Thymus (tissue), 11 donors: ENCODE measurements at regions not wholly inside any gene's neighbourhood (a gene's known extent, or its start where the extent isn't known, plus 50 kb on each side); places are given as distances from the start of the nearest gene placed in this dataset.
"Not testable (repeated sequence)": the region's sequence is repeated elsewhere in the genome, so short reads cannot be mapped to it uniquely, and the experiment has no call there.

Experiments used
- DNase-seq, 9 donors: peaks; one replicate each; pipeline ENCODE4 v3.0.0-alpha.2; 2013; ENCODE audit warnings: low spot score in 9 of 9, low read depth in 6 of 9, missing footprints in 1 of 9
- H3K27ac ChIP-seq, 2 donors: one replicate each; pipeline ENCODE4 v1.5.1; 2013; ENCODE audit warnings: control low read depth in 1 of 2, low read depth in 1 of 2, low read length in 1 of 2, mild to moderate bottlenecking in 1 of 2, moderate library complexity in 1 of 2
- H3K27me3 ChIP-seq, 2 donors: one replicate each; pipeline ENCODE4 v1.5.1; 2013; ENCODE audit warnings: low read length in 1 of 2; ENCODE audit not compliant: control insufficient read depth in 2 of 2, insufficient read depth in 1 of 2
- H3K36me3 ChIP-seq, 2 donors: one replicate each; pipeline ENCODE4 v1.5.1; 2013; ENCODE audit warnings: low read length in 1 of 2, mild to moderate bottlenecking in 1 of 2, moderate library complexity in 1 of 2; ENCODE audit not compliant: control insufficient read depth in 2 of 2, insufficient read depth in 2 of 2
- H3K4me1 ChIP-seq, 2 donors: one replicate each; pipeline ENCODE4 v1.5.1; 2013; ENCODE audit warnings: low read length in 2 of 2; ENCODE audit not compliant: control insufficient read depth in 2 of 2, insufficient read depth in 2 of 2
- H3K4me3 ChIP-seq, 2 donors: one replicate each; pipeline ENCODE4 v1.5.1; 2013; ENCODE audit warnings: low read length in 2 of 2, control low read depth in 1 of 2, mild to moderate bottlenecking in 1 of 2
- H3K9me3 ChIP-seq, 2 donors: one replicate each; pipeline ENCODE4 v1.5.1; 2013; ENCODE audit warnings: low read length in 1 of 2, mild to moderate bottlenecking in 1 of 2; ENCODE audit not compliant: control insufficient read depth in 2 of 2, insufficient read depth in 1 of 2
- WGBS: extraction: QIAGEN DNeasy Blood & Tissue Kit; methylation state at CpG from one replicate; pipeline ENCODE4 v1.1.7; 2013; 5-methylcytosine and 5-hydroxymethylcytosine counted together
- donor health status: healthy.

DNA sequence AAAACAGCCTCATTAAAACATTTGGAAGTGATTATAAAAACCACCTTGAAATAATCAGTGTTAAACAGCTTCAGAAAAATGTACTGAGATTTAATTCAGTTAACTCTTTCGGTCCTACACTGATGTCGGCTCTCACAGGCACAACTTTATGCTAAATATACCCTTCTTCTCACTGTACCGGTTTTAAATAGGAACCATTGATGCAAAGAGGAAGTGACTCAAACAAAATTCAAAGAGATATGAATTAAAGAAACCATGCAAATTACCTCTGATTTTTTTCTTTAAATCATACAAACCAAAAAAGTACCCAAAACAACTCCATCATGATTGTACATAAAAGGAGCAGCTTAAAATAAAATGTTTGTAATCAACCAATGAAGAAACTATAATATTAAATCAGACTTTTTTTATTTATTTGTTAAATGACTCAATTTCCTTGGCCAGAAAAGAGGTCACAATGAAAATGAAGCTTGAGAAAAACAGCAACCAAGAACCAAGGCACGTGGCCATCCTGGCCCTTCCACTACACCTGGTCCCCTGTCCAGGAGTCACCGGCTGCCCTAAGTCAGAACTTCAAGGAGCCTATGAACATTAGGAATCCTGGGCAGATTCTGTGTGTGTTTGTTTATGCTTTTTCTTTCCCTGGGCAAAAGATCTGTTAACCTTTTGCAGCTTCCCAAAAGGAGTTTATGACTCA is 73.0 kb upstream of the CABCOCO1 start:
- no peaks in the 10 kb centered on the region for H3K36me3 ChIP-seq
- no peak overlapping the region for H3K4me3 ChIP-seq
- H3K27me3 ChIP-seq, result no peaks in the 10 kb centered on the region
- H3K4me1 ChIP-seq, result no peaks in the 10 kb centered on the region
- no peak overlapping the region for H3K27ac ChIP-seq
- DNase-seq, result no peak
- H3K9me3 ChIP-seq, result no peaks in the 10 kb centered on the region
- 47% methylated on average over 5 of the region's 5 CpGs for WGBS

DNA sequence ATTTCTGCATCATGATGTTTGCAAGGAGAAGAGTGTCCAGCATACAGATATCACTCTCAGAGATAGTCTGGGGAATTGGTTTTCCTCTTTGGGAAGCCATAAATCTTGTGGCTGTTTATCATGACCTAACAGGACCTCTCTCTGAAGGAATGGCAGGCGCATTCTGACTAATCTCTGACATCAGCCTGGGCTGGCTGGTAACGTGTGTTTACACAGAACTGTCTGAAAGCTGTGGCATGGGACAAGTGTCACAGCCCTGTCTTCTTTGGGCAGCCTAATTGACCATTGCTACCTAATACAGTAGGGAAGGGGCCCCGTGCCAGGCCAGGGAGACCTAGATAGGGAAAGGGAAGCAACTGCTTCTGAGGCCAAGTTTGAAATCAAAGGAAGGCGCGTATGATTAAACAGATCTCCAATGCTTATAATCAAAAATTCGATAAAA is 73.9 kb upstream of the CABCOCO1 start:
- no peak overlapping the region for H3K27ac ChIP-seq
- DNase-seq, result no peak
- whole genome bisulfite sequencing, result 96% methylated on average over 6 of the region's 6 CpGs
- no peaks in the 10 kb centered on the region for H3K4me1 ChIP-seq
- no peaks in the 10 kb centered on the region for H3K36me3 ChIP-seq
- no peak overlapping the region for H3K4me3 ChIP-seq
- no peaks in the 10 kb centered on the region for H3K9me3 ChIP-seq
- no peaks in the 10 kb centered on the region for H3K27me3 ChIP-seq

DNA sequence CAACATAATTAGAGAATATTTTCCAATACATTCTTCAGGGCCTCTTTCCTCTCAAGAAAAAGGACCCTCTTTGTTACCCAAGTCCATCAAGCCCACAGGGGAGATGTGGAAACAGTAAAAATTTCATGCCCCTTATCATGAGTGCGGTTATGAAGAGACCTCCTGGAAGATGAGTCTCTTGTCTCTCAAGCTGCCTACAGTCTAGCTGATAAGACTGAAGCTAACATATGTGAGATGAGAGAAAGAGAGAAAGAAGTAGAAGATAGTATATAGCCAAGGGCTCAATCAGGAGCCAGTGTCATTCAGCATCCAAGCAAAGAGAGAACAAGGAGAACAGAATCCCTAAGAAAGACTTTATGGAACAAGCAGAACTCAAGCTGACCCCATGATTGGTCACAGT is 75.9 kb upstream of the CABCOCO1 start:
- Histone ChIP-seq H3K27ac (no peak overlapping the region), H3K27me3 (no peaks in the 10 kb centered on the region), H3K4me3 (no peak overlapping the region), H3K36me3 (no peaks in the 10 kb centered on the region), H3K9me3 (no peaks in the 10 kb centered on the region), H3K4me1 (no peaks in the 10 kb centered on the region)
- WGBS, result 96% methylated on average over 1 of the region's 1 CpG
- DNase-seq, result no peak

DNA sequence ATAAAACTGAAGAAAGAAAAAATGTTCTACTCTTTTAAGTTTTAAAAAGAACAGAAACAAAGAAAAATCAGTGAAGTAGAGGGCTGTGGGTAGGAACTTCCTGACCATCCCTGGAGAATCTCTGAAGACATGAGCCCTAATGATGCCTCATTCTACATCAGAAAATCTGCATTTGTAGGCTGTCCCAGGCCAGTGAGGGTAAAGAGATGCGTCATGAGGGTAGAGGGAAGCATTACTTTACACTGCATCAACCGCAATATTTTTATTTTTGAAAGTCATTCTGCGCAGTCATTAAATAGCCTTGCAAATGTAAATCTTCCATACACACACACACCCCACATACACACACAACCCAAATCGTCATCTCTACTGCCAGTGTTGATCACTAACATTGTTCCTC is 82.1 kb upstream of the CABCOCO1 start:
- no peak overlapping the region for H3K27ac ChIP-seq
- no peak for DNase-seq
- 98% methylated on average over 4 of the region's 4 CpGs for WGBS

DNA sequence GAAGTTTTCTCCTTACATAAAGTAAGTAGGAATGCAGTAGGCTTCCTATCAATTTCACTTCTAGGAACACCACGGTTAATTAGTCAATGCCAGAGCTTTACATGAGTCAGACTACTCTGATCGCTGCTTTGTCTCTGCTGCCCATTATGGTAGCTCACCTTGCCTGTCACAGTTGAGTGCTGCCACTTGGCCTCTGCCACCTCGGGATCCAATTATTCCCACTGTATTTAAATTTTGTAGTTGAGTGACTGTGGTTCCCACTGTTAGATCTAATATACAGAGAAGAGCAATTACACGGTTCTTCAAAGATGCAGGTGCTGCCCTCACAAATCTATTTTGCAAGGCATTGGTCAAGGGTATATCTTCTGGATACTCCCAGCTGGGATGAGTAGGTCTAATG is 92.5 kb upstream of the CABCOCO1 start:
- H3K4me1 ChIP-seq, H3K4me3 ChIP-seq, H3K9me3 ChIP-seq, H3K36me3 ChIP-seq, DNase-seq, H3K27me3 ChIP-seq, H3K27ac ChIP-seq: not testable (repeated sequence)
- 95% methylated on average over 4 of the region's 4 CpGs for WGBS

More for the DNA sequence above, 82.1 kb upstream of the CABCOCO1 start:
- Histone ChIP-seq H3K36me3 (no peaks in the 10 kb centered on the region), H3K4me1 (no peaks in the 10 kb centered on the region), H3K4me3 (no peak overlapping the region), H3K9me3 (no peaks in the 10 kb centered on the region), H3K27me3 (no peaks in the 10 kb centered on the region)

DNA sequence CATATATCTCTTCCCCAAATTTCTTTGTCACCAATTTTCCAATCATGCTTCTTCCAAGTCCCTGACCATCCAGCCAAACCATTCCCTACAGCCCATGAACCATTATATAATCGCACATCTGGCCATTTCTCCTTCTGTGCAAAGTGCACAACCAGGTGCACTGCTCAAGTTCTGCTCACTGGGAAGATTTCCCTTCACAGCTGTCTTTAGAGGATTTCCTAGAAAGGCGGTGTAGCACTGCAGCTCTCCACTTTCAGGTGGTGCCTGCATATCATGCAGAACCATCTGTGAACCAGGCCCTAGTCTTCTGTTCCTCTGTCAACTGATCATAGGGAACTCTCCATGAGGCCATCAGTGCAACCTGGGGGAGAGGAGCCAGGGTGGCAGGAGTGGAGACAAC is 95.0 kb upstream of the CABCOCO1 start:
- Histone ChIP-seq H3K27ac (no peak overlapping the region), H3K4me3 (no peak overlapping the region), H3K36me3 (no peaks in the 10 kb centered on the region), H3K27me3 (no peaks in the 10 kb centered on the region), H3K4me1 (no peaks in the 10 kb centered on the region), H3K9me3 (peaks cover 0 to 8% of the 10 kb centered on the region in 2 donors)
- no peak for DNase-seq
- 95% methylated on average over 2 of the region's 2 CpGs for WGBS

DNA sequence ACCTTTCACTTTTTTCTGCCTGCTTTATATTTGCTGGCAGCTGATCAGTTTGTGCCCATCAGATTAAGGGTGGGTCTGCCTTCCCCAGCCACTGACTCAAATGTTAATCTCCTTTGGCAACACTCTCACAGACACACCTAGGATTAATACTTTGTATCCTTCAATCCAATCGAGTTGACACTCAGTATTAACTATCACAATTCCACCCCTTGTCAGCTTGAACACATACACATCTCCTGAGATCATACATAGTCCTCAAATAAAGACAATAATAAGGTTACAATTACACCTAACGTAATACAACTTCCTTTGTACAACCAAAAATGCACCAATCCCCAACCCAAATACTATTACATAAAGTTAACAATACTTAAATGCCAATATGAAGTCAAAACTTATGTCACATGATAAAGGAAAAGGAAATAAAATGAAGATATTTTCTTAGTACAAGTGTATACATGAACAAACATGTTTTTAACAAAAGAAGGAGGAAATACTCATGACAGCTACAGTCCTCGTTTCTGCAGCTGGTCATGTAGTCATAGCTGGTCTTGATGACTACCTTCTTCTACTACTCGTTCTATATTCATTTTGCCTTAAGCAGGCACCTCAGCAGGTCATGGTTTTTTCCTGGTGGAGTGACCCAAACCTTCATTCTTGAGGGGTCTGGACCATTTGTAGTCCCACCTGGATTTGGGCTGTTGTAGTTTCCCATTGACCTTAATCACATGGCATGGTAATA is 96.7 kb upstream of the CABCOCO1 start:
- H3K4me1 ChIP-seq, result no peaks in the 10 kb centered on the region
- peaks cover 0 to 6% of the 10 kb centered on the region in 2 donors for H3K9me3 ChIP-seq
- H3K4me3 ChIP-seq, result no peak overlapping the region
- H3K27me3 ChIP-seq, result no peaks in the 10 kb centered on the region
- H3K36me3 ChIP-seq, result no peaks in the 10 kb centered on the region
- no peak for DNase-seq
- no peak overlapping the region for H3K27ac ChIP-seq
- 92% methylated on average over 4 of the region's 4 CpGs for WGBS

DNA sequence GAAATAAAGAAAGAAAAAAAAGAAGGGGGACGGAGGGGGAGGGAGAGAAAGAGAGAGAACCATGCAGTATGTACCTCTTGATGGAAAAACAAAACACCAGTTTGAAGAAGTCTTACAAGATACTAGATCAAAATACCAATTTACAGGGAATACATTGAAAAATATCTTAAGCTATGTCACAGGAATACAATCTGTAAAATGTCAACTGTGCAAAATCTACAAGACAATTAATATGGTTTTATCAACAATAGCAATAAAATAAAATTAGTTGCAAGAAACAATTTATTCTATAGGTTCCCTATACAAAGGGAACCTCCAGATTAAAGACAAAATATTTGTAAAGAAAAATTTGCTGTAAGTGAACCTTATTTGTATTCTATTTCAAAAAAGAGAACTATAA is 98.3 kb upstream of the CABCOCO1 start:
- Histone ChIP-seq H3K36me3 (no peaks in the 10 kb centered on the region), H3K27me3 (no peaks in the 10 kb centered on the region), H3K27ac (no peak overlapping the region), H3K4me1 (no peaks in the 10 kb centered on the region), H3K4me3 (no peak overlapping the region), H3K9me3 (peaks cover 0 to 3% of the 10 kb centered on the region in 2 donors)
- 84% methylated on average over 1 of the region's 1 CpG for WGBS
- DNase-seq, result no peak

DNA sequence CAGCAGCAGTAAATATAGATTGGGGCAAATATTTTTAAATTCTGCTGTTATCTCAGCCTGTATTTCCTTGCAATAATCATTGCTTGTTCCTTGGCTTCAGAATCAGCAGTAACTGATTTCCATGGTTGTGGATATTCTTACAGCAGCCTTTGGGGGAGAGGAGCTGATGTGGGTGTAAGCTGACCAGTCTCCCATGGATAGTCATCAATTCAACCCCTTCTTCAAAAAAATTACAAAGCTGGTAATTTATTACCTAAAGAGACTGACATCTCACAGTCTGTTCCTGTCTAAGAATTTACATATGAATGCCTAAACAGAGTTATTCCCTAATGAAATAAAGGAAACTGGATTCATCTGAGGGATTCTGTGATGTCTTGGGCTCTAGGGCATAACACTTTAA is 103.1 kb upstream of the CABCOCO1 start:
- Histone ChIP-seq H3K36me3 (no peaks in the 10 kb centered on the region), H3K27ac (no peak overlapping the region), H3K27me3 (no peaks in the 10 kb centered on the region), H3K9me3 (no peaks in the 10 kb centered on the region), H3K4me3 (no peak overlapping the region), H3K4me1 (no peaks in the 10 kb centered on the region)
- no peak for DNase-seq
